PFSK-1 (cell line): ENCODE measurements at regions not wholly inside any gene's neighbourhood (a gene's known extent, or its start where the extent isn't known, plus 50 kb on each side); places are given as distances from the start of the nearest gene placed in this dataset.

ENCODE experiments used
- POLR2AphosphoS5 ChIP-seq: IDR thresholded peaks from 2 replicates; pipeline ENCODE4 v1.6.1; 2012; ENCODE audit warnings: low read depth, mild to moderate bottlenecking, control low read depth, low read length, moderate library complexity
- SIN3A ChIP-seq: IDR thresholded peaks from 2 replicates; pipeline ENCODE4 v1.6.1; 2012; ENCODE audit warnings: mild to moderate bottlenecking, low read length, moderate library complexity, borderline replicate concordance; ENCODE audit not compliant: insufficient read depth
- TAF1 ChIP-seq: IDR thresholded peaks from 2 replicates; pipeline ENCODE4 v1.6.1; 2012; ENCODE audit warnings: low read length, control low read depth, borderline replicate concordance; ENCODE audit not compliant: insufficient read depth
- TF ChIP-seq, protein P1 (sequence below), 2 experiments: IDR thresholded peaks; 2 replicates each; pipeline versions ENCODE4 v1.6.1 to v1.8.0; 2011 to 2012; ENCODE audit warnings: low read depth in 2 of 2, low read length in 2 of 2, control low read depth in 1 of 2, inconsistent platforms in 1 of 2, mild to moderate bottlenecking in 1 of 2, moderate library complexity in 1 of 2; ENCODE audit not compliant: insufficient read depth in 1 of 2

DNA sequence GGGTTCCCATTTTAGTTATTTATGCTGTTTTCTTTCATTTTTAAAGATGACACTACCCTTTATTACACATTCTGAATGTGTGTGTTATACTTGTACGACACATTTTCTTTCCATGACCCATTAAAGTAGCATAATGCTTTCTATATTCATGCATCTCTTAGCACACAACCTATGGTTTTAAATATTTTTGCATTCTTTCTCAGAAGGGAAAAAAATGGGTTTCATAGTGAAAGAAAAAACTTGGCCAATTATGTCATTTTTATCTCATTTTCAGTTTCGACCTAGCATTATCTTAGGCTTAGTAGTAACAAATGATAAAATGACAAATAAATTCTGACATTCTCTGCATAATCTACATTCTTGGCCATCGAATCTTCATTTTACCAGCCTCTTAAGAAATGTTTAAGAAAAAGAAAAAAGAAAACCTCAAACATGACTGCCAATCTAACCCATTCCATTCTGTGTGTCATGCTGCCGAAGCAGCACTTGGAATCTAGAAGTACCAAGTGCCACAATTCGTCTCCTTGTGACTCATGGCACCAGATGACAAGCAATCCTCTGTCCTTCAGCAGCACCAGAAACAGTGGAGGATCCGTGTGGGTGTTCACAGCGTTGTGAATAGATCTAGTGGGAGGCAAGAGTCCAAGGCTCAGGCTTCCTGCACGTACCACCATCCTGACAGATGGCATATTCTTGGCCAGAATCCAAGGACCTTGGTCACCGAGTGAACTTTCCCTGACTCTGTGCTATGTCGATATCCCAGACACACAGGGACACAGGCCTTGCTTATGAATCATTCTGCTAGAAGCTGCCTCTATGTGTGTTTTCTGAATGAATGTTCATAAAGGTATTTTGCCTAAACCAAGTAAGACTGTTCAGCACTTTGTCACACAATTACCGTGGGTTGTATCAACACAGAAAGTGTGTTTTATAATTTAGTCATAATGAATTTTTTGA is 502.7 kb downstream of the NR2F1-AS1 start:
- TF ChIP-seq POLR2AphosphoS5 (no peak), TAF1 (no peak), SIN3A (no peak)
- TF ChIP-seq, protein P1, sequence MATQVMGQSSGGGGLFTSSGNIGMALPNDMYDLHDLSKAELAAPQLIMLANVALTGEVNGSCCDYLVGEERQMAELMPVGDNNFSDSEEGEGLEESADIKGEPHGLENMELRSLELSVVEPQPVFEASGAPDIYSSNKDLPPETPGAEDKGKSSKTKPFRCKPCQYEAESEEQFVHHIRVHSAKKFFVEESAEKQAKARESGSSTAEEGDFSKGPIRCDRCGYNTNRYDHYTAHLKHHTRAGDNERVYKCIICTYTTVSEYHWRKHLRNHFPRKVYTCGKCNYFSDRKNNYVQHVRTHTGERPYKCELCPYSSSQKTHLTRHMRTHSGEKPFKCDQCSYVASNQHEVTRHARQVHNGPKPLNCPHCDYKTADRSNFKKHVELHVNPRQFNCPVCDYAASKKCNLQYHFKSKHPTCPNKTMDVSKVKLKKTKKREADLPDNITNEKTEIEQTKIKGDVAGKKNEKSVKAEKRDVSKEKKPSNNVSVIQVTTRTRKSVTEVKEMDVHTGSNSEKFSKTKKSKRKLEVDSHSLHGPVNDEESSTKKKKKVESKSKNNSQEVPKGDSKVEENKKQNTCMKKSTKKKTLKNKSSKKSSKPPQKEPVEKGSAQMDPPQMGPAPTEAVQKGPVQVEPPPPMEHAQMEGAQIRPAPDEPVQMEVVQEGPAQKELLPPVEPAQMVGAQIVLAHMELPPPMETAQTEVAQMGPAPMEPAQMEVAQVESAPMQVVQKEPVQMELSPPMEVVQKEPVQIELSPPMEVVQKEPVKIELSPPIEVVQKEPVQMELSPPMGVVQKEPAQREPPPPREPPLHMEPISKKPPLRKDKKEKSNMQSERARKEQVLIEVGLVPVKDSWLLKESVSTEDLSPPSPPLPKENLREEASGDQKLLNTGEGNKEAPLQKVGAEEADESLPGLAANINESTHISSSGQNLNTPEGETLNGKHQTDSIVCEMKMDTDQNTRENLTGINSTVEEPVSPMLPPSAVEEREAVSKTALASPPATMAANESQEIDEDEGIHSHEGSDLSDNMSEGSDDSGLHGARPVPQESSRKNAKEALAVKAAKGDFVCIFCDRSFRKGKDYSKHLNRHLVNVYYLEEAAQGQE (IDR thresholded peaks at IDR 0.05; ENCODE audit: insufficient read depth in 1 of 2, low read depth in 2 of 2, low read length in 2 of 2), result no peak
